HAP-1 (cell line): ENCODE measurements at regions not wholly inside any gene's neighbourhood (a gene's known extent, or its start where the extent isn't known, plus 50 kb on each side); places are given as distances from the start of the nearest gene placed in this dataset.
"Not testable (repeated sequence)": the region's sequence is repeated elsewhere in the genome, so short reads cannot be mapped to it uniquely, and the experiment has no call there.

Source experiments
- DNase-seq, 2 experiments: peaks; one replicate each; pipeline ENCODE4 v3.0.0-alpha.2; 2016 to 2020; ENCODE audit warnings: low spot score in 2 of 2
- H3K27me3 ChIP-seq: fragments of 250-450 bp; sonication (Bioruptor Pico); 2 replicates; pipeline ENCODE4 v1.5.1; 2020; ENCODE audit warnings: low read depth, mild to moderate bottlenecking, moderate library complexity
- H3K36me3 ChIP-seq: fragments of 250-450 bp; sonication (Bioruptor Pico); replicated peaks from 2 replicates; pipeline ENCODE4 v1.5.1; 2020; ENCODE audit warnings: mild to moderate bottlenecking
- H3K4me1 ChIP-seq: fragments of 250-450 bp; sonication (Bioruptor Pico); 2 replicates; pipeline ENCODE4 v1.5.1; 2020; ENCODE audit warnings: mild to moderate bottlenecking
- H3K4me3 ChIP-seq: fragments of 250-450 bp; sonication (Bioruptor Pico); 2 replicates; pipeline ENCODE4 v1.5.1; 2020; ENCODE audit warnings: mild to moderate bottlenecking, moderate library complexity
- H3K9me3 ChIP-seq: fragments of 250-450 bp; sonication (Bioruptor Pico); 2 replicates; pipeline ENCODE4 v1.5.1; 2020; ENCODE audit warnings: mild to moderate bottlenecking, moderate library complexity
- in situ Hi-C: fragments of 300-500 bp; cut with MboI; formaldehyde crosslinking; loops from 3 replicates; pipeline ENCODE4 v1.14.3; 2020; ENCODE audit warnings: low sequenced_read_pairs, inconsistent platforms, mixed read lengths

DNA sequence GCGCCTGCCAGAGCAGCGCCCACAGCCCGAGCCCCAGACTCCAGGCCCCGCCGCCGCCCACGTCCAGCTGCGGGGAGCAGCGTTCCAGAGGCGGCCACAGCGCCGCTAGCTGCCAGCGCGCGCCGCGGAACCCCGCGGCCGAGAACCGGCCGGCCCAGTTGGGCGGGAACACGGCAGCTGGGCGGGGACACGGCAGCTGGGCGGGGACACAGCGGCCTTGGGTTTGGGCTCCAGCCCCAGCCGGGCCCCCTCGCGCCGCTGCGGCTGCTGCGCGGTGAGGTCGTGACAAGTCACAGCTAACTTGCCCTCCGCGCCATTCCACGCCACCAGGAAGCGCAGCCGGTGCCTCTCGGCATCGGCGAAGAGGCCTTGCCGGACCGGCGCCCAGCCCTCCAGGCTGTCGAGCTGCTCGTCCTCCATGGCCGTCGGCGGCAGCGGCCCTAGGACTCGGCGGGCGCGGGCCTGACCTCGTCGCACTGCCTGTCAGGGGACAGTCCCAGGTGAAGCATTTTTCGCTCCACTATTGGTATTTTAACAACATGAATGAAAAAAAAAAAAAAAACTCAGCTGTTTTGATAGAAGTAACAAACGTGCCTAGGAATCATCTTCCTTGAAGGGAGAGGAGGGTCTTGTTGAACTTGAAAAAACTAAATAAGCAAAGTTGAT lies 56.6 kb upstream of the GOLGA8N start:
- H3K4me1 ChIP-seq, H3K27me3 ChIP-seq, H3K36me3 ChIP-seq, in situ Hi-C loops, H3K4me3 ChIP-seq, H3K9me3 ChIP-seq: not testable (repeated sequence)
- DNase-seq, result peak in 1 of 2 experiments; percentile 57

- H3K4me3 ChIP-seq, in situ Hi-C loops, H3K27me3 ChIP-seq, H3K9me3 ChIP-seq, H3K36me3 ChIP-seq, H3K4me1 ChIP-seq, DNase-seq: not testable (repeated sequence)
Measured at GRCh38 chr15:32536057-32536493, 57.2 kb upstream of the GOLGA8N start.

DNA sequence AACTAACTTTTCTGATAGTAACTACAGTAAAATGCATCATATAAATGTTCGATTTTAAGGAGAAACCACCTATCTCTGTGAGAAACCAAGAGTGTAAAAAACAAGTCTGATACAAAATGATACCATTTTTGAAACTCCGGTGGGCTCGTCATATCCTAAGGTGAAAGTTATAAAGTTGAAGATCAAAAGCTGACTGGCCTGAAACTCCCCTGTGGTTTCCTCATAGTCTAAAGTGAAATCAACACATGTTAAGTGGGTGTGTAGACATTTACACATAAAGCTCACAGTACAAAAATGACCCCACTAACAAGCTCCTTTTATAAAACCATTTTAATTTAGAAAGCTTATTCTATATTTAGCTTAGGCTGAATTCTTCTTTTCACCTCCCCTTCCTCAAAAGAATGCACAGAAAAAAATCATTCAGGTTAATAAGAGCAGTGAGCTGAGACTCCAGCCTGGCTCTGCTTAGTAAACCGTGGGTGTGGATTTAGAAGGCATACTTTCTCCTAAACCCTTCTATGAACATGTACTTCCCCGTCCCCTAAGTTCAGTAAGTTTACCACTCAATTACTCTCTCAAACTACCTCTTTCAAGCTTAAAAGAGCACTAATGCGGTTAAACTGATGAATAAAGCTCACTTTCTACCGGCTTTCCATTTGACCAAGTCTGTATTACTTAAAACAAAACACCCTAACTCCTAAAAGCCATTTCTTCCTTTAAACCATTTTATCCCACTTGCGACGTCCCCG lies 57.9 kb upstream of the GOLGA8N start:
- H3K27me3 ChIP-seq, H3K4me1 ChIP-seq, H3K9me3 ChIP-seq, H3K36me3 ChIP-seq, H3K4me3 ChIP-seq, in situ Hi-C loops, DNase-seq: not testable (repeated sequence)

- in situ Hi-C loops, H3K4me3 ChIP-seq: not testable (repeated sequence)
Measured at GRCh38 chr15:32522900-32523299, 67.5 kb upstream of the GOLGA8O start.

GRCh38 chr15:32522421-32522820 lies 67.0 kb upstream of the GOLGA8O start:
- H3K27me3 ChIP-seq, DNase-seq, in situ Hi-C loops, H3K4me3 ChIP-seq, H3K9me3 ChIP-seq, H3K4me1 ChIP-seq, H3K36me3 ChIP-seq: not testable (repeated sequence)

More at GRCh38 chr15:32522900-32523299, 67.5 kb upstream of the GOLGA8O start:
- H3K9me3 ChIP-seq, DNase-seq, H3K27me3 ChIP-seq, H3K4me1 ChIP-seq, H3K36me3 ChIP-seq: not testable (repeated sequence)

GRCh38 chr15:32518976-32519375 lies 63.5 kb upstream of the GOLGA8O start:
- H3K4me3 ChIP-seq, DNase-seq, in situ Hi-C loops, H3K36me3 ChIP-seq, H3K9me3 ChIP-seq, H3K4me1 ChIP-seq, H3K27me3 ChIP-seq: not testable (repeated sequence)

DNA sequence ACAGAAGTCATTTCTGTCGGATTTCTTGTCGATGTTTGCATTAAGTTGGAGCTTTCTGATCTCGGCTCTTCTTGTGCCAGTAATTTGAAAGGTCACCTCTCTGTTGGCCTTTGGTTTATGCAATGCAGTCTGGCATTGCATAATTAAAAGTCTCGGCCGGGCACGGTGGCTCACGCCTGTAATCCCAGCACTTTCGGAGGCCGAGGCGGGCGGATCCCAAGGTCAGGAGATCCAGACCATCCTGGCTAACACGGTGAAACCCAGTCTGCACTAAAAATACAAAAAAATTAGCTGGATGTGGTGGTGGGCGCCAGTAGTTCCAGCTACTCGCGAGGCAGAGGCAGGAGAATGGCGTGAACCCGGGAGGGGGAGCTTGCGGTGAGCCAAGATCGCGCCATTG lies 62.6 kb upstream of the GOLGA8O start:
- DNase-seq, H3K27me3 ChIP-seq, H3K4me1 ChIP-seq, H3K4me3 ChIP-seq, in situ Hi-C loops, H3K36me3 ChIP-seq, H3K9me3 ChIP-seq: not testable (repeated sequence)

GRCh38 chr15:32516954-32517353 lies 61.5 kb upstream of the GOLGA8O start:
- DNase-seq, H3K4me3 ChIP-seq, in situ Hi-C loops, H3K9me3 ChIP-seq, H3K4me1 ChIP-seq, H3K27me3 ChIP-seq, H3K36me3 ChIP-seq: not testable (repeated sequence)

GRCh38 chr15:32513378-32513777 lies 57.9 kb upstream of the GOLGA8O start:
- H3K9me3 ChIP-seq, DNase-seq, in situ Hi-C loops, H3K27me3 ChIP-seq, H3K36me3 ChIP-seq, H3K4me3 ChIP-seq, H3K4me1 ChIP-seq: not testable (repeated sequence)

GRCh38 chr15:32510027-32510426 lies 54.6 kb upstream of the GOLGA8O start:
- H3K36me3 ChIP-seq, H3K27me3 ChIP-seq, DNase-seq, H3K9me3 ChIP-seq, in situ Hi-C loops, H3K4me1 ChIP-seq, H3K4me3 ChIP-seq: not testable (repeated sequence)

GRCh38 chr15:32508081-32508480 lies 52.6 kb upstream of the GOLGA8O start:
- H3K9me3 ChIP-seq, H3K36me3 ChIP-seq, DNase-seq, H3K4me1 ChIP-seq, H3K4me3 ChIP-seq, in situ Hi-C loops, H3K27me3 ChIP-seq: not testable (repeated sequence)

- in situ Hi-C loops, H3K27me3 ChIP-seq, H3K4me3 ChIP-seq, H3K36me3 ChIP-seq, DNase-seq, H3K9me3 ChIP-seq, H3K4me1 ChIP-seq: not testable (repeated sequence)
Measured at GRCh38 chr15:32506787-32507186, 51.4 kb upstream of the GOLGA8O start.

DNA sequence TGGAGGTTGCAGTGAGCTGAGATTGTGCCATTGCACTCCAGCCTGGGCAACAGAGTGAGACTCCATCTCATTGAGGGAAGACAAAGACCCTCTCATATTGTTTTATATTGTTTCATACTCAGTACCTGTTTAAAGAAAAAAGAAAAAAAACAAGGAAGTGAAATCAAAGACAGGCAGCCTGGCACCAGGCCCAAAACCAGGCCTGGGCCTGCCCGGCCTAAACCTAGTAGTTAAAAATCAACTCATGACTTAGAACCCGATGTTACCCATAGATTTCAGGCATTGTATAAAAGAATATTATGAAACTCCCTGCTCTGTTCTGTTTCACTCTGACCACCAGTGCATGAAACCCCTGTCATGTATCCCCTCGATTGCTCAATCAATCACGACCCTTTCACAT lies 50.2 kb upstream of the GOLGA8O start:
- H3K36me3 ChIP-seq, H3K27me3 ChIP-seq, DNase-seq, in situ Hi-C loops, H3K9me3 ChIP-seq, H3K4me1 ChIP-seq, H3K4me3 ChIP-seq: not testable (repeated sequence)
